ENCODE measurements at regions not wholly inside any gene's neighbourhood (a gene's known extent, or its start where the extent isn't known, plus 50 kb on each side); places are given as distances from the start of the nearest gene placed in this dataset.

DNA sequence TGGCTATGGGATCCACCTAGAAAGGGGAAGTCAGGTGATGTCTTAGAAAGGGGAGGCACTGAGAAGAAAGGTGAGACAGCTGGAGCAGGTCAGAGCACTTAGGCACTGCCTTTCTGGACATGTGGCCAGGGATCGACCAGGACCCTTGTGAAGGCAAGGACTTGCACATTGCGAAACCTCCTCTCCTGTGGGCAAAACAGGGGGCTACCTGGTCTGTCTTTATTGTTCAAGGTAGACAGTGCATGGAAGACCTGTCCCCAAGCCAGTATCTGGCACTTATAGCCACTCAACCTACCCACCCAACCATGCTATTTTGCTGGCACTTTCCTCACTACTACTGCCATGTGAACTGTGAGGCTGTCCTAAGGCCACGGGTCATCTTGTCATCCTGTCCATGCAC, 67.2 kb downstream of the NAV1 start (continued):
- TF ChIP-seq, protein P1, sequence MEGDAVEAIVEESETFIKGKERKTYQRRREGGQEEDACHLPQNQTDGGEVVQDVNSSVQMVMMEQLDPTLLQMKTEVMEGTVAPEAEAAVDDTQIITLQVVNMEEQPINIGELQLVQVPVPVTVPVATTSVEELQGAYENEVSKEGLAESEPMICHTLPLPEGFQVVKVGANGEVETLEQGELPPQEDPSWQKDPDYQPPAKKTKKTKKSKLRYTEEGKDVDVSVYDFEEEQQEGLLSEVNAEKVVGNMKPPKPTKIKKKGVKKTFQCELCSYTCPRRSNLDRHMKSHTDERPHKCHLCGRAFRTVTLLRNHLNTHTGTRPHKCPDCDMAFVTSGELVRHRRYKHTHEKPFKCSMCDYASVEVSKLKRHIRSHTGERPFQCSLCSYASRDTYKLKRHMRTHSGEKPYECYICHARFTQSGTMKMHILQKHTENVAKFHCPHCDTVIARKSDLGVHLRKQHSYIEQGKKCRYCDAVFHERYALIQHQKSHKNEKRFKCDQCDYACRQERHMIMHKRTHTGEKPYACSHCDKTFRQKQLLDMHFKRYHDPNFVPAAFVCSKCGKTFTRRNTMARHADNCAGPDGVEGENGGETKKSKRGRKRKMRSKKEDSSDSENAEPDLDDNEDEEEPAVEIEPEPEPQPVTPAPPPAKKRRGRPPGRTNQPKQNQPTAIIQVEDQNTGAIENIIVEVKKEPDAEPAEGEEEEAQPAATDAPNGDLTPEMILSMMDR (conservative IDR thresholded peaks at IDR 0.05; ENCODE audit: low read depth in 2 of 2), result no peak
- no peak for TF ChIP-seq POLR2AphosphoS5 (IDR thresholded peaks at IDR 0.05; ENCODE audit: low read depth)
- TF ChIP-seq EZH2phosphoT487 (IDR thresholded peaks at IDR 0.05; ENCODE audit: unreplicated experiment), result no peak
- no peak for TF ChIP-seq NANOG (IDR thresholded peaks at IDR 0.05; ENCODE audit: borderline replicate concordance)
- no peak for TF ChIP-seq EZH2 (IDR thresholded peaks at IDR 0.05; ENCODE audit: low read depth, unreplicated experiment)
- no peak for TF ChIP-seq CREB1 (CRISPR knock-in tag; IDR thresholded peaks at IDR 0.05; ENCODE audit: low read depth)
- TF ChIP-seq, protein P2, sequence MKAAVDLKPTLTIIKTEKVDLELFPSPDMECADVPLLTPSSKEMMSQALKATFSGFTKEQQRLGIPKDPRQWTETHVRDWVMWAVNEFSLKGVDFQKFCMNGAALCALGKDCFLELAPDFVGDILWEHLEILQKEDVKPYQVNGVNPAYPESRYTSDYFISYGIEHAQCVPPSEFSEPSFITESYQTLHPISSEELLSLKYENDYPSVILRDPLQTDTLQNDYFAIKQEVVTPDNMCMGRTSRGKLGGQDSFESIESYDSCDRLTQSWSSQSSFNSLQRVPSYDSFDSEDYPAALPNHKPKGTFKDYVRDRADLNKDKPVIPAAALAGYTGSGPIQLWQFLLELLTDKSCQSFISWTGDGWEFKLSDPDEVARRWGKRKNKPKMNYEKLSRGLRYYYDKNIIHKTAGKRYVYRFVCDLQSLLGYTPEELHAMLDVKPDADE (IDR thresholded peaks at IDR 0.05), result no peak
- TF ChIP-seq, protein P3, sequence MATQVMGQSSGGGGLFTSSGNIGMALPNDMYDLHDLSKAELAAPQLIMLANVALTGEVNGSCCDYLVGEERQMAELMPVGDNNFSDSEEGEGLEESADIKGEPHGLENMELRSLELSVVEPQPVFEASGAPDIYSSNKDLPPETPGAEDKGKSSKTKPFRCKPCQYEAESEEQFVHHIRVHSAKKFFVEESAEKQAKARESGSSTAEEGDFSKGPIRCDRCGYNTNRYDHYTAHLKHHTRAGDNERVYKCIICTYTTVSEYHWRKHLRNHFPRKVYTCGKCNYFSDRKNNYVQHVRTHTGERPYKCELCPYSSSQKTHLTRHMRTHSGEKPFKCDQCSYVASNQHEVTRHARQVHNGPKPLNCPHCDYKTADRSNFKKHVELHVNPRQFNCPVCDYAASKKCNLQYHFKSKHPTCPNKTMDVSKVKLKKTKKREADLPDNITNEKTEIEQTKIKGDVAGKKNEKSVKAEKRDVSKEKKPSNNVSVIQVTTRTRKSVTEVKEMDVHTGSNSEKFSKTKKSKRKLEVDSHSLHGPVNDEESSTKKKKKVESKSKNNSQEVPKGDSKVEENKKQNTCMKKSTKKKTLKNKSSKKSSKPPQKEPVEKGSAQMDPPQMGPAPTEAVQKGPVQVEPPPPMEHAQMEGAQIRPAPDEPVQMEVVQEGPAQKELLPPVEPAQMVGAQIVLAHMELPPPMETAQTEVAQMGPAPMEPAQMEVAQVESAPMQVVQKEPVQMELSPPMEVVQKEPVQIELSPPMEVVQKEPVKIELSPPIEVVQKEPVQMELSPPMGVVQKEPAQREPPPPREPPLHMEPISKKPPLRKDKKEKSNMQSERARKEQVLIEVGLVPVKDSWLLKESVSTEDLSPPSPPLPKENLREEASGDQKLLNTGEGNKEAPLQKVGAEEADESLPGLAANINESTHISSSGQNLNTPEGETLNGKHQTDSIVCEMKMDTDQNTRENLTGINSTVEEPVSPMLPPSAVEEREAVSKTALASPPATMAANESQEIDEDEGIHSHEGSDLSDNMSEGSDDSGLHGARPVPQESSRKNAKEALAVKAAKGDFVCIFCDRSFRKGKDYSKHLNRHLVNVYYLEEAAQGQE (IDR thresholded peaks at IDR 0.05; ENCODE audit: unreplicated experiment), result no peak

DNA sequence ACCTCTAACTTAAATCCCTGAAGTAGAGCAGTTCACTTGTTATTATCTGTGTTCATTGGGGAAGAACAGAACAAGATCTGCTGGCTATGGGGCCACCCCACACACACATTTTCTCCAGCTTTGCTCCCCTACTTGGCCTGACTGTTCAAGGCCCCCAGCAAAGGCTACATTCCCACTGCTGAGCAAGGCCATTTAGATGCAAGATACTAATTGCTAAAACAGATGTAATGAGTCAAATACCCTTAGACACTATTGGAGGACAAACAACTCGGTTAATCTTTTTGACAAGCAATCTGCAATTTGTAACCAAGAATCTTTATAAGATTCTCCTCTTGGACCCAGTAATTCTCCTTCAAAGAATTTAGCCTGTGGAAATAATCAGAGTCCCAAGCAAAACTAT, 67.7 kb downstream of the NAV1 start:
- H3K4me1 ChIP-seq (ENCODE audit: insufficient read depth), result no peaks in the 10 kb centered on the region
- Mint-ChIP-seq H3K27ac (no peak overlapping the region), H3K4me1 (no peaks in the 10 kb centered on the region; the same call in 2 of the 3 replicates), H3K4me3 (no peak overlapping the region), H3K9me3 (no peaks in the 10 kb centered on the region), H3K36me3 (ENCODE audit: low read depth) (no peaks in the 10 kb centered on the region), H3K27me3 (ENCODE audit: insufficient read depth, low read depth, poor library complexity) (peaks cover 10% of the 10 kb centered on the region)
- no peaks in the 10 kb centered on the region for H3K27me3 ChIP-seq (ENCODE audit: insufficient read depth)
- no peak overlapping the region for H3K27ac ChIP-seq (ENCODE audit: low read depth)
- no peaks in the 10 kb centered on the region for H3K9me2 ChIP-seq (ENCODE audit: insufficient read depth)
- H3K79me2 ChIP-seq (replicated peaks; ENCODE audit: insufficient read depth), result no peaks in the 10 kb centered on the region
- no peaks in the 10 kb centered on the region for H4K20me1 ChIP-seq (replicated peaks; ENCODE audit: insufficient read depth)
- H3K36me3 ChIP-seq (ENCODE audit: insufficient read depth), result no peaks in the 10 kb centered on the region
- H2AFZ ChIP-seq, result no peak overlapping the region
- no peak for DNase-seq (ENCODE audit: low spot score)
- H3F3A ChIP-seq (replicated peaks; ENCODE audit: low read depth), result no peaks in the 10 kb centered on the region
- no peak for ATAC-seq
- H3K4me2 ChIP-seq, result no peak overlapping the region
- no peak overlapping the region for H3K4me3 ChIP-seq
- TF ChIP-seq CREB1 (CRISPR knock-in tag; IDR thresholded peaks at IDR 0.05; ENCODE audit: low read depth) (no peak), JUNB (IDR thresholded peaks at IDR 0.05; ENCODE audit: unreplicated experiment) (no peak), POLR2AphosphoS5 (IDR thresholded peaks at IDR 0.05; ENCODE audit: low read depth) (no peak), EZH2phosphoT487 (IDR thresholded peaks at IDR 0.05; ENCODE audit: unreplicated experiment) (no peak), STAT1 (IDR thresholded peaks at IDR 0.05; ENCODE audit: unreplicated experiment) (no peak), ZNF114 (CRISPR knock-in tag; IDR thresholded peaks at IDR 0.05) (no peak), ZNF331 (CRISPR knock-in tag; IDR thresholded peaks at IDR 0.05; ENCODE audit: low read depth) (no peak), EZH2 (IDR thresholded peaks at IDR 0.05; ENCODE audit: low read depth, unreplicated experiment) (no peak)
- TF ChIP-seq, protein P2 (IDR thresholded peaks at IDR 0.05), result no peak
- TF ChIP-seq, protein P3 (IDR thresholded peaks at IDR 0.05; ENCODE audit: unreplicated experiment), result no peak
- TF ChIP-seq, protein P1 (conservative IDR thresholded peaks at IDR 0.05; ENCODE audit: low read depth in 2 of 2), result no peak
